WTC11 (cell line): ENCODE measurements at regions not wholly inside any gene's neighbourhood (a gene's known extent, or its start where the extent isn't known, plus 50 kb on each side); places are given as distances from the start of the nearest gene placed in this dataset.

Source experiments
- ATF2 ChIP-seq: sonication (generic); formaldehyde crosslinking; IDR thresholded peaks from 2 replicates; pipeline ENCODE4 v1.8.1; 2022; ENCODE audit warnings: low read depth, missing genetic modification reagents, borderline replicate concordance
- CTCF ChIP-seq: fragments of 200-600 bp; IDR thresholded peaks from 2 replicates; pipeline ENCODE4 v1.8.0; 2022; ENCODE audit warnings: antibody characterized with exemption
- ETV6 ChIP-seq: sonication (generic); formaldehyde crosslinking; IDR thresholded peaks from 2 replicates; pipeline ENCODE4 v1.8.1; 2022; ENCODE audit warnings: mild to moderate bottlenecking, missing genetic modification reagents
- NR3C1 ChIP-seq: sonication (generic); formaldehyde crosslinking; conservative IDR thresholded peaks from 2 replicates; pipeline ENCODE4 v1.8.1; 2023; ENCODE audit warnings: low read depth, mild to moderate bottlenecking, missing genetic modification reagents
- PRDM15 ChIP-seq: sonication (generic); formaldehyde crosslinking; IDR thresholded peaks from 2 replicates; pipeline ENCODE4 v1.8.0; 2022; ENCODE audit warnings: missing genetic modification reagents
- PREB ChIP-seq: sonication (generic); formaldehyde crosslinking; IDR thresholded peaks from 2 replicates; pipeline ENCODE4 v1.8.1; 2022; ENCODE audit warnings: mild to moderate bottlenecking, missing genetic modification reagents, moderate library complexity, borderline replicate concordance
- SP1 ChIP-seq: sonication (generic); formaldehyde crosslinking; conservative IDR thresholded peaks from 2 replicates; pipeline ENCODE4 v1.8.1; 2022; ENCODE audit warnings: missing genetic modification reagents
- STAT6 ChIP-seq: sonication (generic); formaldehyde crosslinking; conservative IDR thresholded peaks from 2 replicates; pipeline ENCODE4 v1.8.1; 2023; ENCODE audit warnings: mild to moderate bottlenecking, low read depth, missing genetic modification reagents, moderate library complexity
- ZNF317 ChIP-seq: sonication (generic); formaldehyde crosslinking; IDR thresholded peaks from 2 replicates; pipeline ENCODE4 v1.8.1; 2023; ENCODE audit warnings: low read depth, mild to moderate bottlenecking, moderate library complexity, missing genetic modification reagents, borderline replicate concordance

- TF ChIP-seq PREB (CRISPR knock-in tag) (no peak), CTCF (no peak), ZNF317 (CRISPR knock-in tag) (no peak), ETV6 (CRISPR knock-in tag) (no peak), STAT6 (CRISPR knock-in tag) (no peak), NR3C1 (CRISPR knock-in tag) (no peak), SP1 (CRISPR knock-in tag) (no peak), PRDM15 (CRISPR knock-in tag) (no peak), ATF2 (CRISPR knock-in tag) (no peak)
These were observed 51.3 kb upstream of the EIF2S2 start for GRCh38 chr20:34163307-34163706.
